Spleen (tissue), 11 donors: ENCODE measurements at regions not wholly inside any gene's neighbourhood (a gene's known extent, or its start where the extent isn't known, plus 50 kb on each side); places are given as distances from the start of the nearest gene placed in this dataset.

ENCODE experiments used
- DNase-seq: peaks from one replicate; pipeline ENCODE4 v3.0.0-alpha.2; 2020
- H3K27ac ChIP-seq, 8 donors: fragments of 200-600 bp; sonication (generic) in 7 of 8; 1 replicate in 4 of 8; 2 replicates in 4 of 8; pipeline versions ENCODE4 v1.5.0 to v1.8.0; 2016 to 2021; ENCODE audit warnings: inconsistent platforms in 4 of 8, mild to moderate bottlenecking in 4 of 8, moderate library complexity in 1 of 8
- H3K27me3 ChIP-seq, 7 donors: fragments of 200-600 bp; sonication (generic) in 6 of 7; replicated peaks in 1 of 7; 1 replicate in 4 of 7; 2 replicates in 3 of 7; pipeline versions ENCODE4 v1.5.0 to v1.8.0; 2016 to 2021; ENCODE audit warnings: inconsistent platforms in 3 of 7, mild to moderate bottlenecking in 1 of 7
- H3K36me3 ChIP-seq, 6 donors: fragments of 200-600 bp; sonication (generic) in 5 of 6; 1 replicate in 4 of 6; 2 replicates in 2 of 6; pipeline versions ENCODE4 v1.5.0 to v1.8.0; 2016 to 2021; ENCODE audit warnings: inconsistent platforms in 2 of 6
- H3K4me1 ChIP-seq, 6 donors: fragments of 200-600 bp; sonication (generic) in 5 of 6; 1 replicate in 3 of 6; 2 replicates in 3 of 6; pipeline versions ENCODE4 v1.5.0 to v1.8.0; 2016 to 2021; ENCODE audit warnings: inconsistent platforms in 3 of 6
- H3K4me3 ChIP-seq, 8 donors: fragments of 200-600 bp; sonication (generic) in 7 of 8; 1 replicate in 4 of 8; 2 replicates in 4 of 8; pipeline versions ENCODE4 v1.5.0 to v1.8.0; 2016 to 2021; ENCODE audit warnings: inconsistent platforms in 4 of 8, mild to moderate bottlenecking in 4 of 8, moderate library complexity in 2 of 8
- H3K9me3 ChIP-seq, 8 donors: fragments of 200-600 bp; sonication (generic) in 7 of 8; 1 replicate in 4 of 8; 2 replicates in 4 of 8; pipeline versions ENCODE4 v1.5.0 to v1.8.0; 2016 to 2021; ENCODE audit warnings: inconsistent platforms in 4 of 8
- CTCF ChIP-seq, 11 experiments: fragments of 200-600 bp in 7 of 11; fragments of 450-650 bp in 4 of 11; sonication (generic) in 4 of 11; IDR thresholded peaks in 8 of 11; conservative IDR thresholded peaks in 3 of 11; 1 replicate in 7 of 11; 2 replicates in 4 of 11; pipeline versions ENCODE4 v1.4.0 to v1.8.0; 2016 to 2021; ENCODE audit warnings: antibody characterized with exemption in 11 of 11, inconsistent platforms in 4 of 11, mild to moderate bottlenecking in 1 of 11
- POLR2A ChIP-seq, 3 donors: fragments of 450-650 bp; IDR thresholded peaks; one replicate each; pipeline ENCODE4 v1.5.1; 2017; ENCODE audit warnings: antibody characterized with exemption in 3 of 3, mild to moderate bottlenecking in 1 of 3
- POLR2AphosphoS5 ChIP-seq, 3 donors: sonication (generic); formaldehyde crosslinking; IDR thresholded peaks; one replicate each; pipeline ENCODE4 v1.5.1; 2017; ENCODE audit warnings: antibody characterized with exemption in 3 of 3
- WGBS, 5 donors: extraction: QIAGEN DNeasy Blood & Tissue Kit in 3 of 5; methylation state at CpG; one replicate each; pipeline versions ENCODE4 v1.1.5 to v1.1.7; 2013 to 2018; 5-methylcytosine and 5-hydroxymethylcytosine counted together
- intact Hi-C: fragments of 100-400 bp; cut with DNase I; formaldehyde crosslinking; loops from one replicate; pipeline ENCODE4 v1.15.0; 2023; ENCODE audit warnings: low total_unique reads
- donor health status: healthy with polysubstance abuse.
- donor health status: DM: no; HTN: no; CAD: no; lungs with moderate emphysema.
- donor health status: DM: no; HTN: no; CAD: no.
- donor health status: Bipolar disorder and iron deficiency.
- donor health status: healthy.
- donor health status: DM: no; HTN: no; CAD: no.
- donor health status: DM: yes; HTN: yes; CAD: no.

- no peak for DNase-seq
- peak in 2 of 3 donors; percentile 26 to 28 for TF ChIP-seq POLR2AphosphoS5 (IDR thresholded peaks at IDR 0.05)
- TF ChIP-seq CTCF (IDR thresholded peaks at IDR 0.05 in 8 of 11, conservative IDR thresholded peaks at IDR 0.05 in 3 of 11): no peak
- H3K9me3 ChIP-seq: no peaks in the 10 kb centered on the region
- H3K27ac ChIP-seq: peak overlapping the region in 4 of 8 donors; percentile 76 to 90 (median 88)
- WGBS, 5 donors: 82 to 94% (median 90%) methylated on average over 5 of the region's 5 CpGs
- no peak overlapping the region for H3K4me3 ChIP-seq
- H3K4me1 ChIP-seq: peaks cover 26 to 100% (median 81%) of the 10 kb centered on the region in 6 donors
- intact Hi-C loops: no loop called here
- H3K27me3 ChIP-seq: no peaks in the 10 kb centered on the region
- peaks cover 0 to 52% (median 11%) of the 10 kb centered on the region in 6 donors for H3K36me3 ChIP-seq
Measured at GRCh38 chr7:130923930-130924329, 189.9 kb upstream of the KLF14 start.

- H3K36me3 ChIP-seq: peaks cover 0 to 43% (median 11%) of the 10 kb centered on the region in 6 donors
- peak overlapping the region in 1 of 8 donors; percentile 43 for H3K4me3 ChIP-seq
- H3K9me3 ChIP-seq: no peaks in the 10 kb centered on the region
- DNase-seq: no peak
- 80 to 92% (median 86%) methylated on average over 8 of the region's 8 CpGs for WGBS, 5 donors
- no peak for TF ChIP-seq CTCF (IDR thresholded peaks at IDR 0.05 in 8 of 11, conservative IDR thresholded peaks at IDR 0.05 in 3 of 11)
- TF ChIP-seq POLR2A (IDR thresholded peaks at IDR 0.05): no peak
- TF ChIP-seq POLR2AphosphoS5 (IDR thresholded peaks at IDR 0.05): no peak
- H3K27me3 ChIP-seq: no peaks in the 10 kb centered on the region
- H3K4me1 ChIP-seq: peaks cover 37 to 100% (median 90%) of the 10 kb centered on the region in 6 donors
- H3K27ac ChIP-seq: peak overlapping the region in 7 of 8 donors; percentile 76 to 90 (median 84)
- intact Hi-C loops: no loop called here
Measured at GRCh38 chr7:130925136-130925794, 191.3 kb upstream of the KLF14 start.

- Histone ChIP-seq H3K9me3 (no peaks in the 10 kb centered on the region), H3K36me3 (peaks cover 0 to 34% (median 6%) of the 10 kb centered on the region in 6 donors), H3K4me1 (peaks cover 42 to 100% (median 90%) of the 10 kb centered on the region in 6 donors), H3K27ac (peak overlapping the region; percentile 28 to 90 (median 82)), H3K4me3 (peak overlapping the region in 1 of 8 donors; percentile 43), H3K27me3 (no peaks in the 10 kb centered on the region)
- TF ChIP-seq POLR2AphosphoS5 (IDR thresholded peaks at IDR 0.05) (peak; percentile 52 to 69 (median 56)), CTCF (IDR thresholded peaks at IDR 0.05 in 8 of 11, conservative IDR thresholded peaks at IDR 0.05 in 3 of 11) (no peak), POLR2A (IDR thresholded peaks at IDR 0.05) (no peak)
- peak; percentile 86 for DNase-seq
- WGBS, 5 donors: 51 to 69% (median 56%) methylated on average over 16 of the region's 16 CpGs
- intact Hi-C loops: no loop called here
Measured at GRCh38 chr7:130926001-130926691, 192.1 kb upstream of the KLF14 start.

GRCh38 chr7:130927062-130927461 lies 193.1 kb upstream of the KLF14 start:
- Histone ChIP-seq H3K4me1 (peaks cover 39 to 100% (median 89%) of the 10 kb centered on the region in 6 donors), H3K27me3 (no peaks in the 10 kb centered on the region), H3K9me3 (no peaks in the 10 kb centered on the region), H3K27ac (peak overlapping the region; percentile 28 to 90 (median 82)), H3K36me3 (peaks cover 0 to 25% (median 2%) of the 10 kb centered on the region in 6 donors), H3K4me3 (no peak overlapping the region)
- TF ChIP-seq POLR2AphosphoS5 (IDR thresholded peaks at IDR 0.05) (peak in 1 of 3 donors; percentile 13), POLR2A (IDR thresholded peaks at IDR 0.05) (no peak), CTCF (IDR thresholded peaks at IDR 0.05 in 8 of 11, conservative IDR thresholded peaks at IDR 0.05 in 3 of 11) (no peak)
- 84 to 89% (median 86%) methylated on average over 5 of the region's 5 CpGs for WGBS, 5 donors
- intact Hi-C loops: no loop called here
- DNase-seq: no peak
